ENCODE measurements at regions not wholly inside any gene's neighbourhood (a gene's known extent, or its start where the extent isn't known, plus 50 kb on each side); places are given as distances from the start of the nearest gene placed in this dataset.

GRCh38 chr5:176711883-176712282 lies 64.6 kb downstream of the TSPAN17 start:
- Histone ChIP-seq H3K27ac (no peak overlapping the region), H3K4me1 (ENCODE audit: control insufficient read depth in 1 of 2, insufficient read depth in 1 of 2, low read depth in 1 of 2, low read length in 1 of 2) (no peaks in the 10 kb centered on the region), H3K9me3 (no peaks in the 10 kb centered on the region), H3K27me3 (peaks cover 93% of the 10 kb centered on the region), H3K36me3 (no peaks in the 10 kb centered on the region), H3K4me3 (ENCODE audit: low read depth in 1 of 2, low read length in 1 of 2) (no peak overlapping the region)
- TF ChIP-seq CTCF (IDR thresholded peaks at IDR 0.05): no peak

GRCh38 chr5:176712546-176713304 lies 65.4 kb downstream of the TSPAN17 start:
- no peaks in the 10 kb centered on the region for H3K9me3 ChIP-seq
- H3K4me1 ChIP-seq (ENCODE audit: control insufficient read depth in 1 of 2, insufficient read depth in 1 of 2, low read depth in 1 of 2, low read length in 1 of 2): no peaks in the 10 kb centered on the region
- H3K4me3 ChIP-seq (ENCODE audit: low read depth in 1 of 2, low read length in 1 of 2): no peak overlapping the region
- H3K27me3 ChIP-seq: peaks cover 86% of the 10 kb centered on the region
- TF ChIP-seq CTCF (IDR thresholded peaks at IDR 0.05): no peak
- H3K27ac ChIP-seq: no peak overlapping the region
- H3K36me3 ChIP-seq: no peaks in the 10 kb centered on the region

GRCh38 chr5:176713409-176713808 lies 66.1 kb downstream of the TSPAN17 start:
- no peak for TF ChIP-seq CTCF (IDR thresholded peaks at IDR 0.05)
- Histone ChIP-seq H3K27me3 (peaks cover 79% of the 10 kb centered on the region), H3K4me1 (ENCODE audit: control insufficient read depth in 1 of 2, insufficient read depth in 1 of 2, low read depth in 1 of 2, low read length in 1 of 2) (peaks cover under 1 to 1% of the 10 kb centered on the region in 2 experiments), H3K4me3 (ENCODE audit: low read depth in 1 of 2, low read length in 1 of 2) (no peak overlapping the region), H3K36me3 (no peaks in the 10 kb centered on the region), H3K9me3 (no peaks in the 10 kb centered on the region), H3K27ac (no peak overlapping the region)

GRCh38 chr5:176714067-176714466 lies 66.8 kb downstream of the TSPAN17 start:
- H3K4me1 ChIP-seq (ENCODE audit: control insufficient read depth in 1 of 2, insufficient read depth in 1 of 2, low read depth in 1 of 2, low read length in 1 of 2): peaks cover 7 to 8% of the 10 kb centered on the region in 2 experiments
- H3K4me3 ChIP-seq (ENCODE audit: low read depth in 1 of 2, low read length in 1 of 2): no peak overlapping the region
- H3K27me3 ChIP-seq: peaks cover 74% of the 10 kb centered on the region
- no peak overlapping the region for H3K27ac ChIP-seq
- no peaks in the 10 kb centered on the region for H3K9me3 ChIP-seq
- TF ChIP-seq CTCF (IDR thresholded peaks at IDR 0.05): no peak
- H3K36me3 ChIP-seq: no peaks in the 10 kb centered on the region

GRCh38 chr5:176716320-176716719 lies 69.0 kb downstream of the TSPAN17 start:
- H3K27me3 ChIP-seq: peaks cover 54% of the 10 kb centered on the region
- no peak overlapping the region for H3K4me3 ChIP-seq (ENCODE audit: low read depth in 1 of 2, low read length in 1 of 2)
- no peak overlapping the region for H3K27ac ChIP-seq
- no peaks in the 10 kb centered on the region for H3K9me3 ChIP-seq
- H3K36me3 ChIP-seq: no peaks in the 10 kb centered on the region
- H3K4me1 ChIP-seq (ENCODE audit: control insufficient read depth in 1 of 2, insufficient read depth in 1 of 2, low read depth in 1 of 2, low read length in 1 of 2): peaks cover 8 to 14% of the 10 kb centered on the region in 2 experiments
- no peak for TF ChIP-seq CTCF (IDR thresholded peaks at IDR 0.05)
